Suprapubic skin (tissue), 4 donors: ENCODE measurements at regions not wholly inside any gene's neighbourhood (a gene's known extent, or its start where the extent isn't known, plus 50 kb on each side); places are given as distances from the start of the nearest gene placed in this dataset.

ENCODE experiments used
- DNase-seq, 2 donors: peaks; one replicate each; pipeline ENCODE4 v3.0.0-alpha.2; 2019; ENCODE audit warnings: low spot score in 2 of 2
- H3K27ac ChIP-seq: fragments of 200-600 bp; sonication (generic); one replicate; pipeline ENCODE4 v1.5.1; 2019
- H3K27me3 ChIP-seq: fragments of 200-600 bp; sonication (generic); one replicate; pipeline ENCODE4 v1.5.1; 2019
- H3K36me3 ChIP-seq: fragments of 200-600 bp; sonication (generic); one replicate; pipeline ENCODE4 v1.5.1; 2019
- H3K4me1 ChIP-seq: fragments of 200-600 bp; sonication (generic); one replicate; pipeline ENCODE4 v1.5.1; 2019
- H3K4me3 ChIP-seq: fragments of 200-600 bp; sonication (generic); one replicate; pipeline ENCODE4 v1.5.1; 2019; ENCODE audit warnings: mild to moderate bottlenecking
- H3K9me3 ChIP-seq: fragments of 200-600 bp; sonication (generic); one replicate; pipeline ENCODE4 v1.5.1; 2019
- CTCF ChIP-seq, 2 donors: fragments of 200-600 bp in 1 of 2; fragments of 450-650 bp in 1 of 2; sonication (generic) in 1 of 2; IDR thresholded peaks; one replicate each; pipeline ENCODE4 v1.5.1; 2016 to 2019; ENCODE audit warnings: antibody characterized with exemption in 2 of 2, mild to moderate bottlenecking in 1 of 2, moderate library complexity in 1 of 2
- EP300 ChIP-seq: sonication (generic); formaldehyde crosslinking; IDR thresholded peaks from one replicate; pipeline ENCODE4 v1.6.1; 2017; ENCODE audit warnings: antibody characterized with exemption
- POLR2A ChIP-seq, 2 donors: fragments of 450-650 bp; IDR thresholded peaks; one replicate each; pipeline ENCODE4 v1.6.1; 2017; ENCODE audit warnings: antibody characterized with exemption in 2 of 2, mild to moderate bottlenecking in 2 of 2, moderate library complexity in 2 of 2
- POLR2AphosphoS5 ChIP-seq, 3 donors: sonication (generic); formaldehyde crosslinking; IDR thresholded peaks; one replicate each; pipeline ENCODE4 v1.6.1; 2017; ENCODE audit warnings: antibody characterized with exemption in 3 of 3
- WGBS: methylation state at CpG from one replicate; pipeline ENCODE4 v1.1.5; 2018; 5-methylcytosine and 5-hydroxymethylcytosine counted together

GRCh38 chr2:8285898-8286297, 396.0 kb upstream of the ID2 start:
- TF ChIP-seq POLR2A (IDR thresholded peaks at IDR 0.05) = no peak
- no peak for TF ChIP-seq EP300
- no peak for TF ChIP-seq POLR2AphosphoS5 (IDR thresholded peaks at IDR 0.05)
- TF ChIP-seq CTCF (IDR thresholded peaks at IDR 0.05) = no peak
- DNase-seq = no peak

GRCh38 chr2:8288206-8288605, 393.6 kb upstream of the ID2 start:
- Histone ChIP-seq H3K4me1 (no peaks in the 10 kb centered on the region), H3K36me3 (no peaks in the 10 kb centered on the region), H3K9me3 (no peaks in the 10 kb centered on the region), H3K27me3 (no peaks in the 10 kb centered on the region), H3K4me3 (no peak overlapping the region), H3K27ac (no peak overlapping the region)
- TF ChIP-seq POLR2AphosphoS5 (IDR thresholded peaks at IDR 0.05) (no peak), POLR2A (IDR thresholded peaks at IDR 0.05) (no peak), EP300 (no peak), CTCF (IDR thresholded peaks at IDR 0.05) (no peak)
- WGBS = 77% methylated on average over 2 of the region's 2 CpGs
- no peak for DNase-seq

More at GRCh38 chr2:8285898-8286297, 396.0 kb upstream of the ID2 start:
- Histone ChIP-seq H3K36me3 (no peaks in the 10 kb centered on the region), H3K27me3 (no peaks in the 10 kb centered on the region), H3K9me3 (no peaks in the 10 kb centered on the region), H3K4me3 (no peak overlapping the region), H3K27ac (no peak overlapping the region), H3K4me1 (no peaks in the 10 kb centered on the region)
- 95% methylated on average over 5 of the region's 5 CpGs for WGBS

DNA sequence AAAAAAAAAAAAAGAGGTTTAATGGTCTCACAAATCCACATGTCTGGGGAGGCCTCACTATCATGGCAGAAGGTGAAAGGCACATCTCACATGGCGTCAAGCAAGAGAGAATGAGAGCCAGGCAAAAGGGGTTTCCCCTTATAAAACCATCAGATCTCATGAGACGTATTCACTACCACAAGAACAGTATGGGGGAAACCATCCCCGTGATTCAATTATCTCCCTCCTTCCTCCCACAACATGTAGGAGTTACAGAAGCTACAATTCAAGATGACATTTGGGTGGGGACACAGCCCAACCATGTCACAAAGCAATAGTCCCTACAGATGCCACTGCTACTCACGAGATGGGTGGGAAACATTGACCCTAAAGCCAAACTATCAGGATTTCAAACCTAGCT, 392.7 kb upstream of the ID2 start:
- Histone ChIP-seq H3K4me1 (no peaks in the 10 kb centered on the region), H3K4me3 (no peak overlapping the region), H3K36me3 (no peaks in the 10 kb centered on the region), H3K9me3 (no peaks in the 10 kb centered on the region), H3K27ac (no peak overlapping the region), H3K27me3 (no peaks in the 10 kb centered on the region)
- TF ChIP-seq CTCF (IDR thresholded peaks at IDR 0.05) = no peak
- no peak for TF ChIP-seq EP300
- TF ChIP-seq POLR2AphosphoS5 (IDR thresholded peaks at IDR 0.05) = no peak
- no peak for TF ChIP-seq POLR2A (IDR thresholded peaks at IDR 0.05)
- WGBS = 89% methylated on average over 4 of the region's 4 CpGs
- DNase-seq = no peak

DNA sequence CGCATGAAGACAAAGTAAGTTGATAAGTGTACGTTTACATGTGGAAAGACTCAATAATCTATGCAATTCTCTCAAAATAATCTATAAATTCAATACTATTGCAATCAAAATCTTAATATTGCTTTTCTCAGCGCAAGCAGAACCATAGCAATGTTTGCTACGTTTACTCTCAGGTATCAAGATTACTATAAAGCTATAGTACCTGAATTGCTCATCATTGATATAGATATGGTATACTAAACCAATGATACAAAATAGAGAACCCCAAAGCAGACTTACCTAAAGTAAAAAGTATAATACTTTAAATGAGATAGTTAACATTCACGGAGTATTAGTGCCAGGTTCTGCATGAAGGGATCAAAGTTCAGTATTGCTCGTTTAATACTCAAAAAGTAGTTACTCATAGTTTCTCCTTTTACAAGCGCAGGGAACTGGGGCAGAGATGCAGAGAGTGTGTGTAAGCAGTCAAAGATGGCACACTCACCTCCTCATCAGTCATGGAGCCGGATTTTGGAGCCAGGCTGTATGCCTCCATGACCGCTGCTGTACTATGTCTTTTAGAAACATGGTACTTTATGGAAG, 391.0 kb upstream of the ID2 start:
- H3K27me3 ChIP-seq = no peaks in the 10 kb centered on the region

GRCh38 chr2:8296306-8296705, 385.6 kb upstream of the ID2 start:
- Histone ChIP-seq H3K4me3 (no peak overlapping the region), H3K36me3 (no peaks in the 10 kb centered on the region), H3K4me1 (no peaks in the 10 kb centered on the region), H3K27ac (no peak overlapping the region), H3K27me3 (no peaks in the 10 kb centered on the region), H3K9me3 (no peaks in the 10 kb centered on the region)
- WGBS = 86% methylated on average over 4 of the region's 4 CpGs
- TF ChIP-seq POLR2AphosphoS5 (IDR thresholded peaks at IDR 0.05) (no peak), CTCF (IDR thresholded peaks at IDR 0.05) (no peak), EP300 (no peak), POLR2A (IDR thresholded peaks at IDR 0.05) (no peak)
- no peak for DNase-seq

More for the DNA sequence above, 391.0 kb upstream of the ID2 start:
- no peak for TF ChIP-seq POLR2AphosphoS5 (IDR thresholded peaks at IDR 0.05)
- no peak for TF ChIP-seq POLR2A (IDR thresholded peaks at IDR 0.05)
- no peak for TF ChIP-seq CTCF (IDR thresholded peaks at IDR 0.05)
- TF ChIP-seq EP300 = no peak
- no peak overlapping the region for H3K27ac ChIP-seq
- no peaks in the 10 kb centered on the region for H3K36me3 ChIP-seq
- DNase-seq = no peak
- H3K9me3 ChIP-seq = no peaks in the 10 kb centered on the region
- H3K4me1 ChIP-seq = no peaks in the 10 kb centered on the region
- 93% methylated on average over 9 of the region's 9 CpGs for WGBS
- H3K4me3 ChIP-seq = no peak overlapping the region
